AG09319 (cell line): ENCODE measurements at regions not wholly inside any gene's neighbourhood (a gene's known extent, or its start where the extent isn't known, plus 50 kb on each side); places are given as distances from the start of the nearest gene placed in this dataset.

Experiments
- DNase-seq: peaks from one replicate; pipeline ENCODE4 v3.0.0-alpha.2; 2010; ENCODE audit warnings: low read depth; ENCODE audit errors: extremely low read depth
- TF ChIP-seq, protein P1 (sequence below): IDR thresholded peaks from 2 replicates; pipeline ENCODE4 v1.5.1; 2011; ENCODE audit warnings: low read depth, mild to moderate bottlenecking, inconsistent platforms, low read length, moderate library complexity

DNA sequence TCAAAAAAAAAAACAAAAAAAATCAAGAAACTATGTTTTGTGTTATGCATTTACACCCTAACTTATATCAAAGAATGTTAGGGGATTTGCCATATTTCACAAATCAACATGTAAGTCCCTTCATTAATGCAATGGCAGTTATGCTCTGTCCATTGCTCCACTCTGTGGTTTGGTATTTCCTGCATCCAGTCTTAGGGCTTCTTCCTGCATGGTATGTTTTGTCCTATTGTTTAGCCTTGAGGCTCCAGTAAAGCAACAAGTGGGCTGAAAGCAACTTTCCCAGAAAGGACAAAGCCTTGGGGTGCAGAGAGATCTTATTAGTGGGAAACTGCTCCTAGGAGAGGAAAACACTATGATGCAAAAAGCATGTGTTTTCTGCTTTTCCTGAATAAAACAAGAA lies 474.1 kb downstream of the IRS1 start:
- TF ChIP-seq, protein P1, sequence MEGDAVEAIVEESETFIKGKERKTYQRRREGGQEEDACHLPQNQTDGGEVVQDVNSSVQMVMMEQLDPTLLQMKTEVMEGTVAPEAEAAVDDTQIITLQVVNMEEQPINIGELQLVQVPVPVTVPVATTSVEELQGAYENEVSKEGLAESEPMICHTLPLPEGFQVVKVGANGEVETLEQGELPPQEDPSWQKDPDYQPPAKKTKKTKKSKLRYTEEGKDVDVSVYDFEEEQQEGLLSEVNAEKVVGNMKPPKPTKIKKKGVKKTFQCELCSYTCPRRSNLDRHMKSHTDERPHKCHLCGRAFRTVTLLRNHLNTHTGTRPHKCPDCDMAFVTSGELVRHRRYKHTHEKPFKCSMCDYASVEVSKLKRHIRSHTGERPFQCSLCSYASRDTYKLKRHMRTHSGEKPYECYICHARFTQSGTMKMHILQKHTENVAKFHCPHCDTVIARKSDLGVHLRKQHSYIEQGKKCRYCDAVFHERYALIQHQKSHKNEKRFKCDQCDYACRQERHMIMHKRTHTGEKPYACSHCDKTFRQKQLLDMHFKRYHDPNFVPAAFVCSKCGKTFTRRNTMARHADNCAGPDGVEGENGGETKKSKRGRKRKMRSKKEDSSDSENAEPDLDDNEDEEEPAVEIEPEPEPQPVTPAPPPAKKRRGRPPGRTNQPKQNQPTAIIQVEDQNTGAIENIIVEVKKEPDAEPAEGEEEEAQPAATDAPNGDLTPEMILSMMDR = no peak
- DNase-seq = no peak

DNA sequence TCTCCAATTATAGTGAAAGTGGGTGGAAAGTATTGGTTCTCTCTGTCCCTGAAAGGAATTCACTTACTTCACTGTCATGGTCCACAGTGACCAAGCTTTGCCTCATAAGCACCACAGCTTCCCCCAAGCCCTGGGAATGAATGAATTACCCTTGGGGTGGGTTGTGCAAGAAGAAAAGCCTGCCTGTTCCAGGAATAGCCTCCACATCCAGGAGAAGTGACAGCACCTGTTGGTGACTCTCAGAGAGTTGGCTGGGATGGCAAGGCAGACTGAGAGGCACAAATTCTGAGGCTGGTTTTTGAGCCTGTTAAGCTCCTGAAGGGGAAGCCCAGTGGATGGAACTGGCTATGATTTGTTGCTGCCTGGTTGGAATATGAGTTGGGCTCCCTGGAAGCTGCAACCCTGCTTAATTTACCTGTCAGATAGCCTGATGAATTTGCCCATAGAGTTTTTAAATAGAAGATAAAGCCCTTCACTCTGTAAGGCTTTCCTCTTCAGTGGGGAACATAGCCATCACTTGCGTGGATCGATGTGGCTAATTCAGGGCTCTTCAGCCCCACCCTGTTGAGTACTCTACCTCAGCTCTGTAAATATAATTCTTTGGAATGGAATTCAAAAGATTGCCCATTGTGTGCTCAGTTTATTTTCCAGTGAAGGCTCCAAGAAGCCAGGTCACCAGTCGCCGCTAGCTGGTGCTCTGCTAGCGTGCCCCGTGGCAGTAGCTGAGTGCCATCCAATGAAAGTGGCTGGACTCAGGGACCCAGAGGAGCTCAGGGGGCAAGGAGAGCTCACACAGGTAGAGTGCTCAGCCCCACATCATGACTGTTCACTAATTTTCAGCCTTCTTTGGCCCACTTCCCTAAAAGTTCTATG lies 479.3 kb downstream of the IRS1 start:
- TF ChIP-seq, protein P1 = no peak
- DNase-seq = no peak

GRCh38 chr2:226317970-226318369 lies 481.6 kb downstream of the IRS1 start:
- TF ChIP-seq, protein P1 = no peak
- no peak for DNase-seq

DNA sequence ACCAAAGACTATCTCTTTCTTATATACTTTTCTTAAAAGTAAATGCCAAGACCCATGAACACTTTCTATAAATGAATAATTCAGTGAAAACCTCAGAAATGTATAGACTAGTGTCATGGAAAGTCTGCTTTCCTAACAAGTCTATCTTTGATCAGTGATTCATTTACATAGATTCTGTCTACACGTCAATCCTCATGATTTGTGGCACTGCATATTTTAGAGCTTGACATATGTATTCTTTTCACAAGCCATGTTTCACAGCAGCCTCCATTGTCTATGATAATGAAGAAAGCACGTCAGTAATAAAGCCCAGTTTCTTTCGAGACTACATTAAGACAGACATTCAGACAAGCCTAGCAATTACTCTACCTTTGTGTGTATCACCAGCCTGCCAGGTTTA lies 486.6 kb downstream of the IRS1 start:
- no peak for DNase-seq
- TF ChIP-seq, protein P1 = no peak

DNA sequence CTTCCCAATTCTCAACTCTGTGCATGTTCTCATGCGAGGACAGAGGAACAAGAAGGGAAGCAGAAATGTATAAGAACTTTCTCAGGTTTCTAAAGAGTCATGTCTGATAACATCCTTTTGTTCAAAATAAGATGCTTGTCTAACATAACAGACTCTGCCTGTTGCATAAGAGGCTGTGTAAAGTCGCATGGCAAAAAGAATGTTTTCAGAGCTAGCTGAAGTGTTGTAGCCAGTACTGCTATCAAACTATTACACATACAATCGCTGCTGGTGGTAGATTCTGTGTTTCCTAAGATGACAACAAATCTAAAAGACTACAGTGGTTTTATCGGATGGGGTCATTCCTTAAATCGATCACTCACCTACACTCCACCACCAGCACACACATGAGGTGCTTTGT lies 487.5 kb downstream of the IRS1 start:
- DNase-seq = no peak

DNA sequence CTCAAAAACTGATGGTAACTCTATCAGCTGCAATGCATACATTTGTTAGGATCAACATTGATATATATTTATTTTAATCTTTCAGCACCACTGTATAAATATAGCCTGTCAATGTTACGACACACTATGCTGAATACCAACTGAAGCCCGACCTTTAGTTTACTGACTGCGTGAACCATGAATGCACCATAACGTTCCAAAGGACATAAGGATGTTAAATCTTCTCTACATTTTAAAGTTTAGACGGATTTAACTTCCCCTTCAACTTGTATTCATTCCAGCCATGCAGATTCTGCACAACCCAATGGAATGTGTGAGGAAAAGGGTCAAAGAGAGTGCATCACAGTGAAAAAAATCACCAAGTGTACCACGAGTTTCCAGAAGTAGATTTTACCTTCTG lies 489.5 kb downstream of the IRS1 start:
- TF ChIP-seq, protein P1 = no peak
- no peak for DNase-seq

More for the DNA sequence above, 487.5 kb downstream of the IRS1 start:
- TF ChIP-seq, protein P1 = no peak

DNA sequence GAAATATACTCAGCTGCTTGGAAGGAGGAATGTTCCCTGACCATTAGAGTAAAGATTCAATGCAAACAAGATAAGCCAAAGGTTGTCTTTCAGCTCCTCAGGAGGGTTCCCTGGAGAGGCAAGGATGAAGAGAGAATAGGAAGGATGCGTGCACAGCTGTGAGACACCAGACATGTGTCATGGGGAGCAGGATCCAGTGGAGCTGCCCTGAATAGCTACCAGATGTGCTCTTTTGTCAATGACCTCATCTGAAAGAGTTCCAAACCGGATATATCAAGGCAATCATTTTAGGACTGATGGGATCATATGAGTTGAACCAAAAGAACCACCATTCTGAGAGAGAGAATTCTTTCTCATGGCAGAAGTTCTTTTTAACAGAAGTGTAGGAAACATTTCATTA lies 490.6 kb downstream of the IRS1 start:
- peak; percentile 39 for DNase-seq
- TF ChIP-seq, protein P1 = no peak
